Mammary epithelial cell (primary cell): ENCODE measurements at regions not wholly inside any gene's neighbourhood (a gene's known extent, or its start where the extent isn't known, plus 50 kb on each side); places are given as distances from the start of the nearest gene placed in this dataset.

Experiments
- CTCF ChIP-seq, 2 donors: IDR thresholded peaks in 1 of 2; conservative IDR thresholded peaks in 1 of 2; 2 replicates each; pipeline ENCODE4 v1.5.1; 2011 to 2012; ENCODE audit warnings: inconsistent platforms in 2 of 2, low read length in 2 of 2, mild to moderate bottlenecking in 2 of 2, control low read depth in 1 of 2, low read depth in 1 of 2; ENCODE audit not compliant: insufficient read depth in 1 of 2; ENCODE audit errors: extremely low read depth in 1 of 2
- EZH2 ChIP-seq: IDR thresholded peaks from 2 replicates; pipeline ENCODE4 v1.6.1; 2012; ENCODE audit warnings: low read length, inconsistent platforms, borderline replicate concordance

DNA sequence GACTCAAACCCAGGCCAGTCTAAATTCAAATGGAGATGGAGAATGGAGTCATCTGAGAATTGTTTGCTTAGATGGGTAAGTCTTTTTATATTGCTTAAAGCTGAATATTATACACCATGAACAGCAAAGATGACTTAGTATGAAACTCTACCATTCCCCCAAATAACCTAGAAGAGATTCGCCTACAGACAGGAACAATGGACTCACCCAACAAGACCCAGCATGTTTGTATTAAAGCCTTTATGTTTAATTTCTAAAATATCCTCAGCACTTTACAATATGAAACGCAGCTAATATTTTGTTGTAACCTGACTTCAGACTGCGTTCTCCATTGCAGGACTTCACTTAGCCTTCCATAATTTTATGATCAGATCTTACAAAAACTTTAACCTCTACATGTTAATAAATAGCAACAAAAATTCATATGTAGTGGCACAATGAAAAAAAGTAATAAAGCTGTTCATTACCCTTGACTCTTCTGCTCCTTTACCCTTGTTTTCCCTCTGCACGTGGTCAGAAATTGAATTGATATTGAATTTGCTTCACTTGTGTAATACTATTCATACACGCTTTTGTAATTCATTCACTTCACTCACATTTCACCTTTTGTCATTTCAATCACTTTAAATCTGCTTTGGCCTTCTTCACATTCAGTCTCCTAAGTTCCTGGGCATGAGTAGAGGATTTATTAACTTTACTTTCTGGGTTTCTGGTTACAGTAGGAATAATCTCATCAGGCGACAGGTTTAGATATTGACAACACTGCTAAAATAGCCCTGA is 177.3 kb upstream of the PTBP2 start:
- TF ChIP-seq CTCF (conservative IDR thresholded peaks at IDR 0.05 in 1 of 2, IDR thresholded peaks at IDR 0.05 in 1 of 2; ENCODE audit: extremely low read depth in 1 of 2, insufficient read depth in 1 of 2, low read depth in 1 of 2, low read length in 2 of 2) (no peak), EZH2 (no peak)
